Panc1 (cell line): ENCODE measurements at regions not wholly inside any gene's neighbourhood (a gene's known extent, or its start where the extent isn't known, plus 50 kb on each side); places are given as distances from the start of the nearest gene placed in this dataset.

ENCODE experiments used
- ATAC-seq: fragments of 200-7000 bp; cut with Tn5 transposase; 2 replicates; pipeline ENCODE4 v1.9.1; 2020; ENCODE audit warnings: mild to moderate bottlenecking, moderate library complexity
- BruUV-seq: library from RNA; stranded (reverse); fragments of 400-500 nt; replicated peaks from 2 replicates; lab custom pipeline; 2021; lab: Mats Ljungman, UMichigan
- CTCF ChIA-PET: fragments of 300-600 bp; sonication (Branson Sonifier 250); formaldehyde crosslinking; loops from one replicate; lab custom pipeline; 2022; ENCODE audit warnings: antibody characterized with exemption; lab: Charles Lee
- POLR2A ChIA-PET: fragments of 300-600 bp; sonication (Branson Sonifier 250); formaldehyde crosslinking; loops from one replicate; lab custom pipeline; 2022; ENCODE audit warnings: antibody characterized with exemption; lab: Charles Lee
- DNase-seq: peaks from one replicate; pipeline ENCODE4 v3.0.0-alpha.2; 2010; ENCODE audit warnings: low read depth, low spot score
- H3K27ac ChIP-seq: 2 replicates; pipeline ENCODE4 v1.5.1; 2011; ENCODE audit warnings: mild to moderate bottlenecking, low read length, inconsistent platforms
- H3K27me3 ChIP-seq: fragments of 200-500 bp; sonication (Bioruptor generic); 2 replicates; pipeline ENCODE4 v1.6.0; 2014; ENCODE audit warnings: low read length, inconsistent platforms; ENCODE audit not compliant: control insufficient read depth, insufficient read depth
- H3K36me3 ChIP-seq: fragments of 200-500 bp; sonication (Bioruptor generic); 2 replicates; pipeline ENCODE4 v1.5.1; 2014; ENCODE audit warnings: inconsistent platforms, mild to moderate bottlenecking, low read length, moderate library complexity; ENCODE audit not compliant: control insufficient read depth, insufficient read depth
- H3K4me1 ChIP-seq: 2 replicates; pipeline ENCODE4 v1.5.1; 2011; ENCODE audit warnings: inconsistent platforms, mild to moderate bottlenecking, low read length, moderate library complexity; ENCODE audit not compliant: control insufficient read depth, insufficient read depth
- H3K4me3 ChIP-seq, 2 experiments: 2 replicates each; pipeline ENCODE4 v1.5.1; 2011 to 2012; ENCODE audit warnings: low read depth in 2 of 2, low read length in 2 of 2, mild to moderate bottlenecking in 2 of 2, inconsistent platforms in 1 of 2, moderate library complexity in 1 of 2
- H3K9me3 ChIP-seq: fragments of 200-500 bp; sonication (Bioruptor generic); 2 replicates; pipeline ENCODE4 v1.5.1; 2014; ENCODE audit warnings: low read depth, mild to moderate bottlenecking, inconsistent platforms, low read length, moderate library complexity; ENCODE audit not compliant: control insufficient read depth, insufficient read depth
- CTCF ChIP-seq: fragments of 450-650 bp; IDR thresholded peaks from 2 replicates; pipeline ENCODE4 v1.5.1; 2017; ENCODE audit warnings: mild to moderate bottlenecking
- POLR2AphosphoS5 ChIP-seq: IDR thresholded peaks from 2 replicates; pipeline ENCODE4 v1.6.1; 2012; ENCODE audit warnings: mild to moderate bottlenecking, low read depth, low read length, moderate library complexity
- REST ChIP-seq, 2 experiments: IDR thresholded peaks; 2 replicates each; pipeline ENCODE4 v1.6.1; 2011 to 2012; ENCODE audit warnings: low read depth in 2 of 2, control low read depth in 1 of 2, low read length in 1 of 2, mild to moderate bottlenecking in 1 of 2, moderate library complexity in 1 of 2; ENCODE audit not compliant: insufficient read depth in 1 of 2
- SIN3A ChIP-seq: IDR thresholded peaks from 2 replicates; pipeline ENCODE4 v1.6.1; 2012; ENCODE audit warnings: low read depth, mild to moderate bottlenecking, low read length, moderate library complexity, borderline replicate concordance; ENCODE audit not compliant: insufficient read depth
- TCF7L2 ChIP-seq: IDR thresholded peaks from 2 replicates; pipeline ENCODE4 v1.6.1; 2011; ENCODE audit warnings: mild to moderate bottlenecking, low read depth, low read length, inconsistent platforms
- in situ Hi-C: cut with HindIII; loops from 2 replicates; pipeline ENCODE4 v1.10.0; 2016; ENCODE audit warnings: low sequenced_read_pairs, low pct_unique_long_range_greater_than_20kb
- intact Hi-C: fragments of 100-400 bp; cut with micrococcal nuclease; formaldehyde crosslinking; loops from one replicate; pipeline ENCODE4 v1.10.0; 2022; ENCODE audit not compliant: unreplicated experiment

GRCh38 chr19:31986951-31987350, 358.5 kb upstream of the ZNF507 start:
- intact Hi-C loops = no loop called here
- no peak overlapping the region for H3K27ac ChIP-seq
- ChIA-PET CTCF (no interaction called here), POLR2A (no interaction called here)
- H3K36me3 ChIP-seq = no peaks in the 10 kb centered on the region
- in situ Hi-C loops = no loop called here
- ATAC-seq (no peak), DNase-seq (no peak)
- H3K4me3 ChIP-seq = no peak overlapping the region
- BruUV-seq = no TSS peak
- peaks cover 2% of the 10 kb centered on the region; the same call in 1 of the 2 replicates for H3K27me3 ChIP-seq
- H3K9me3 ChIP-seq = no peaks in the 10 kb centered on the region
- H3K4me1 ChIP-seq = no peaks in the 10 kb centered on the region
- no peak for TF ChIP-seq CTCF
- TF ChIP-seq REST (IDR thresholded peaks at IDR 0.05; ENCODE audit: insufficient read depth in 1 of 2, low read depth in 2 of 2, low read length in 1 of 2) = no peak
- TF ChIP-seq SIN3A = no peak
- TF ChIP-seq POLR2AphosphoS5 = no peak
- no peak for TF ChIP-seq TCF7L2

GRCh38 chr19:31988256-31988655, 357.2 kb upstream of the ZNF507 start:
- ChIA-PET POLR2A (no interaction called here), CTCF (no interaction called here)
- in situ Hi-C loops (no loop called here), intact Hi-C loops (no loop called here)
- TF ChIP-seq REST (IDR thresholded peaks at IDR 0.05; ENCODE audit: insufficient read depth in 1 of 2, low read depth in 2 of 2, low read length in 1 of 2) (no peak), SIN3A (no peak), POLR2AphosphoS5 (no peak), CTCF (no peak), TCF7L2 (no peak)
- DNase-seq = no peak
- no peak overlapping the region for H3K27ac ChIP-seq
- no peak overlapping the region for H3K4me3 ChIP-seq
- ATAC-seq = no peak
- no peaks in the 10 kb centered on the region for H3K4me1 ChIP-seq
- H3K9me3 ChIP-seq = no peaks in the 10 kb centered on the region
- H3K36me3 ChIP-seq = no peaks in the 10 kb centered on the region
- H3K27me3 ChIP-seq = peaks cover 2% of the 10 kb centered on the region; the same call in 1 of the 2 replicates
- BruUV-seq = no TSS peak
